AG04449 (cell line): ENCODE measurements at regions not wholly inside any gene's neighbourhood (a gene's known extent, or its start where the extent isn't known, plus 50 kb on each side); places are given as distances from the start of the nearest gene placed in this dataset.

Experiments used
- CTCF ChIA-PET: fragments of 350-600 bp; formaldehyde crosslinking; extraction: SDS; loops from one replicate; lab custom pipeline; 2021; ENCODE audit warnings: antibody characterized with exemption; lab: Yijun Ruan, JAX
- POLR2A ChIA-PET: fragments of 400-600, 350-600 bp; formaldehyde crosslinking; extraction: SDS; loops from one replicate; lab custom pipeline; 2020; ENCODE audit warnings: antibody characterized with exemption, inconsistent platforms; lab: Yijun Ruan, JAX
- DNase-seq: peaks from one replicate; pipeline ENCODE4 v3.0.0-alpha.2; 2010; ENCODE audit warnings: low read depth, low spot score
- H3K4me3 ChIP-seq: 2 replicates; pipeline ENCODE4 v1.5.1; 2011; ENCODE audit warnings: low read depth, mild to moderate bottlenecking, control low read depth, low read length
- CTCF ChIP-seq: IDR thresholded peaks from one replicate; pipeline ENCODE4 v1.5.1; 2011; ENCODE audit warnings: mild to moderate bottlenecking, moderate library complexity, low read length, control low read depth, inconsistent platforms; ENCODE audit not compliant: insufficient read depth; ENCODE audit errors: missing control alignments

DNA sequence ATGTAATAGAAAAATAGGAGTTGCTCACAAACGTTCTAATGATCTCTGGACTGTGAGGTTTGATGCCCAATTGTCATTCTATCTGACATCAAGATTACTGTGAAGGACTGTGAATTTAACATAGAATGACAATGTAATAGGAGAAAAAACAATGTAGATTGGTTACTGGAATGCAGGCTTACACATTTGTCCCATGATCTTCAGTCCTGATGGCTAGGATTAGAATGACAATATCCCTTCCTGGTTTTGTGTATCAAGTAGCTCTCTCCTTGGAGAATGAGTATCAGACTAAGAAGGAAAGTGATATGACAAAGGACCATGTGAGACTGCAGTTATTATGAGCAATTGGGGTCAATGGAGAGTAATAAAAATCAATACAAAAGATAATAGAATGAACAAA lies 862.2 kb upstream of the C9orf72 start:
- CTCF ChIA-PET: no interaction called here
- H3K4me3 ChIP-seq: no peak overlapping the region
- no peak for TF ChIP-seq CTCF
- no peak for DNase-seq
- POLR2A ChIA-PET: no interaction called here

GRCh38 chr9:28439688-28440087 lies 866.4 kb upstream of the C9orf72 start:
- POLR2A ChIA-PET: no interaction called here
- no peak for DNase-seq
- no peak overlapping the region for H3K4me3 ChIP-seq
- no peak for TF ChIP-seq CTCF
- CTCF ChIA-PET: no interaction called here

GRCh38 chr9:28443461-28443860 lies 870.2 kb upstream of the C9orf72 start:
- POLR2A ChIA-PET: no interaction called here
- TF ChIP-seq CTCF: no peak
- no peak overlapping the region for H3K4me3 ChIP-seq
- no peak for DNase-seq
- CTCF ChIA-PET: no interaction called here

DNA sequence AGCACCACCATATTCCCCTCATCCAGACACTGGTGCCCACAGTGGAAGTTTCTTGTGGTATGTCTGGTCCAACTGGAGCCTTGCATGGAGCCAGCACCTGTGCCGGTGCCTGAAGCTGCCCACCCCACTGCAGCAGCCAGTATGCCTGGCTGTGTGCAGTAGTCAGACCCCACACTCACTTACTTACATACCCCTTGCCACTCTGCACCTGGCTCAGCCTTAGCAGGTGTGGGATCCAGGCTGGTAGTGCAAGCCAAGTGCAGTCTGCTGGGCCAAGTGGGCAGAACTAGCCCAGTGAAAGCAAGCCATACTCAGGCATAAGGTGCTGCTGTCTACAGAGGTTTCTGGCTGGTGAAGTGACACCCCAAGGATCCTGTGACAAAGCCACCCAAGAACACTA lies 871.4 kb upstream of the C9orf72 start:
- DNase-seq: no peak
- ChIA-PET POLR2A (no interaction called here), CTCF (no interaction called here)
- H3K4me3 ChIP-seq: no peak overlapping the region
- TF ChIP-seq CTCF: no peak

- ChIA-PET POLR2A (no interaction called here), CTCF (no interaction called here)
- H3K4me3 ChIP-seq: no peak overlapping the region
- DNase-seq: no peak
- no peak for TF ChIP-seq CTCF
Measured at GRCh38 chr9:28445211-28445610, 871.9 kb upstream of the C9orf72 start.

DNA sequence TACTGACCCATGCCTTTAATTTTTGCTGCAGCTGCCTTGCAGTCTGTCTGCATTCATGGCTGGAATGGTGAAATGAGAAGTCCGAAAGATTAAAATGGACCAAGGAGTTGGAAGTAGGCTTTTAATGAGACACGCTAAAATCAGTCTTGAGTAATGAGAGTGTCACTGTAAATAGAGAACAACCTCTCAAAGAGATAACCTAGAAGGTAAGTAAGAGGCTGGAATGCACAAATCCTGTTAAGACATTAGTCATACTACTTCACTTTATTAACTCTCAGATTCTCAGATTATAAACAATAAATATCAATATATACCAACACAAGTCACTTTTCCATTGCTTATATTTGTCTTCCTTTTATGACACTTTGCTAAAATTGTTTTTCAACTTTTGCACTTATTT lies 880.6 kb upstream of the C9orf72 start:
- CTCF ChIA-PET: no interaction called here
- POLR2A ChIA-PET: no interaction called here
- no peak for DNase-seq
- no peak overlapping the region for H3K4me3 ChIP-seq
- TF ChIP-seq CTCF: no peak
